ENCODE measurements at regions not wholly inside any gene's neighbourhood (a gene's known extent, or its start where the extent isn't known, plus 50 kb on each side); places are given as distances from the start of the nearest gene placed in this dataset.

DNA sequence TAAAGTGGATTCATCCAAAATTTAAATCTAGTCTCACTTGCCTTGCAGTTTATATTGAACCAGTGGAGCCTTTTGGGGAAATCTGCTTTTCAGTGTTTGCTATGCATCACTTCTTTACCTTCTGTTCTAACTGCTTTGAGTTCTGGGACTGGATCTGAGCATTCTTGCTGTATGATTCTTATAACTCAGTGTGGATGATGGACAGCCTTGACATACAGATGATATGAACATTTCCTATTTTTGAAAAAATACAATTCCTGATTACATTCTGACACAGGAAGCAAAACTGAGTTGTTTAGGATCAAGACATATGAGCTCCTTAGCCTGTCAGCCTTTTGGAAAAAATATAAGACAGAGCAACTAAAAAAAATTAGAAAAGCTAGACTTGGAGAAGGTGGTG is 115.2 kb downstream of the DISP1 start:
- Histone ChIP-seq H3K4me3 (ENCODE audit: low read depth in 1 of 3, low read length in 3 of 3) (no peak overlapping the region), H3K27ac (ENCODE audit: low read depth in 1 of 2, low read length in 2 of 2) (no peak overlapping the region), H3K27me3 (ENCODE audit: control insufficient read depth in 4 of 4, insufficient read depth in 4 of 4, low read length in 3 of 4) (no peaks in the 10 kb centered on the region), H3K36me3 (ENCODE audit: control insufficient read depth in 4 of 4, insufficient read depth in 3 of 4, low read depth in 1 of 4, low read length in 3 of 4) (no peaks in the 10 kb centered on the region), H3K4me1 (ENCODE audit: control insufficient read depth in 4 of 4, insufficient read depth in 4 of 4, low read length in 3 of 4) (peaks cover 0 to 13% (median 4%) of the 10 kb centered on the region in 4 donors), H3K9ac (ENCODE audit: low read depth in 1 of 2, low read length in 2 of 2) (no peak overlapping the region), H3K9me3 (ENCODE audit: control insufficient read depth in 4 of 4, low read length in 3 of 4) (no peaks in the 10 kb centered on the region)
- no peak for TF ChIP-seq YY1 (IDR thresholded peaks at IDR 0.05)
- no peak for TF ChIP-seq JUND (IDR thresholded peaks at IDR 0.05)
- no peak for DNase-seq (ENCODE audit: low spot score)

DNA sequence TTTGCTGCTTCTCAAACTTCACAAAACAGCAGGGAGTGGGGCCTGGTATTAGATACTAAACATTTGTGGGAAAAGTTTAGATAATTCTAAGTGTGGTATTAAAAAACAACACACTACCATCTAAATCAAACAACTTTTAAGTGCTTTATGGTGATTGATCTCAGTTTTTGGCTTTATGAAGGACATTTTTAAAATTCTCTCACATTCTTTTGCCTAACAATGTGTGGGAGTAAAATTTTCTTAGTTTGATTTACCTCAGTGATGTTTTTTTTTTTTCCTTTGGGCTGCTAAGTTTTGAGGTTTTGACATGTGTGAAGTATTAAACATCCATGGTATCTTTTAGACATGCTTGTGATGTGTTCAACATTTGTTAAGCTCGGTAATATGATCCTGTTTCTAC is 116.2 kb downstream of the DISP1 start:
- Histone ChIP-seq H3K4me3 (ENCODE audit: low read depth in 1 of 3, low read length in 3 of 3) (no peak overlapping the region), H3K36me3 (ENCODE audit: control insufficient read depth in 4 of 4, insufficient read depth in 3 of 4, low read depth in 1 of 4, low read length in 3 of 4) (no peaks in the 10 kb centered on the region), H3K4me1 (ENCODE audit: control insufficient read depth in 4 of 4, insufficient read depth in 4 of 4, low read length in 3 of 4) (peaks cover 0 to 13% (median 4%) of the 10 kb centered on the region in 4 donors), H3K27me3 (ENCODE audit: control insufficient read depth in 4 of 4, insufficient read depth in 4 of 4, low read length in 3 of 4) (no peaks in the 10 kb centered on the region), H3K9ac (ENCODE audit: low read depth in 1 of 2, low read length in 2 of 2) (no peak overlapping the region), H3K27ac (ENCODE audit: low read depth in 1 of 2, low read length in 2 of 2) (no peak overlapping the region), H3K9me3 (ENCODE audit: control insufficient read depth in 4 of 4, low read length in 3 of 4) (no peaks in the 10 kb centered on the region)
- no peak for DNase-seq (ENCODE audit: low spot score)
- TF ChIP-seq TAF1 (conservative IDR thresholded peaks at IDR 0.05) (no peak), ATF3 (IDR thresholded peaks at IDR 0.05) (no peak), HNF4A (conservative IDR thresholded peaks at IDR 0.05) (no peak), YY1 (IDR thresholded peaks at IDR 0.05) (no peak), EGR1 (IDR thresholded peaks at IDR 0.05; ENCODE audit: low read depth in 2 of 2) (no peak)
- 87% methylated on average over 1 of the region's 1 CpG for WGBS

DNA sequence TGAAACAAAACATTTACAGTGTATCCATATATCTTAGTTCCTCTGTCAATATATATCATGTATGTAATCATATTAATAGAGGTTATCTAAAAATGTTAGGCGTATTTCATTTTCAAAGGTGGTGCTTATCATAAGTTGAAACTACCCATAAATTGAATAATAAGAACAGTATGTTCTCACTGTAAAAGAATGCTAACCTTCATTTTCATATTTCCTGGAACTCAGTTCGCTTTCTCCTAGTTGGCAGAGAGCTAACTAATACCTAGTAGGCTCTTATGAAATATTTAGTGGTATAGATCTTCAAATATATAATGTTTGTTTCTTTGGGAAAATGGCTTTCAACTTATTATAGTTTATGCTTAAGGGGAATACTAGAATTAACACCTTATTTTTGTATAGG is 118.4 kb downstream of the DISP1 start:
- H3K9ac ChIP-seq (ENCODE audit: low read depth in 1 of 2, low read length in 2 of 2), result no peak overlapping the region
- H3K9me3 ChIP-seq (ENCODE audit: control insufficient read depth in 4 of 4, low read length in 3 of 4), result no peaks in the 10 kb centered on the region
- no peak overlapping the region for H3K4me3 ChIP-seq (ENCODE audit: low read depth in 1 of 3, low read length in 3 of 3)
- no peak for DNase-seq (ENCODE audit: low spot score)
- TF ChIP-seq JUND (IDR thresholded peaks at IDR 0.05) (no peak), TAF1 (conservative IDR thresholded peaks at IDR 0.05) (no peak), CTCF (IDR thresholded peaks at IDR 0.05; ENCODE audit: low read depth, low read length, missing input control) (no peak), HNF4A (conservative IDR thresholded peaks at IDR 0.05) (no peak), MAX (IDR thresholded peaks at IDR 0.05) (no peak), NR2F2 (IDR thresholded peaks at IDR 0.05) (no peak), SP1 (IDR thresholded peaks at IDR 0.05) (no peak), GABPA (IDR thresholded peaks at IDR 0.05 in 1 of 2, conservative IDR thresholded peaks at IDR 0.05 in 1 of 2) (no peak), FOXA2 (IDR thresholded peaks at IDR 0.05) (no peak), HNF4G (IDR thresholded peaks at IDR 0.05) (no peak), RAD21 (IDR thresholded peaks at IDR 0.05) (no peak), ATF3 (IDR thresholded peaks at IDR 0.05) (no peak), EGR1 (IDR thresholded peaks at IDR 0.05; ENCODE audit: low read depth in 2 of 2) (no peak)
- TF ChIP-seq, protein P1, sequence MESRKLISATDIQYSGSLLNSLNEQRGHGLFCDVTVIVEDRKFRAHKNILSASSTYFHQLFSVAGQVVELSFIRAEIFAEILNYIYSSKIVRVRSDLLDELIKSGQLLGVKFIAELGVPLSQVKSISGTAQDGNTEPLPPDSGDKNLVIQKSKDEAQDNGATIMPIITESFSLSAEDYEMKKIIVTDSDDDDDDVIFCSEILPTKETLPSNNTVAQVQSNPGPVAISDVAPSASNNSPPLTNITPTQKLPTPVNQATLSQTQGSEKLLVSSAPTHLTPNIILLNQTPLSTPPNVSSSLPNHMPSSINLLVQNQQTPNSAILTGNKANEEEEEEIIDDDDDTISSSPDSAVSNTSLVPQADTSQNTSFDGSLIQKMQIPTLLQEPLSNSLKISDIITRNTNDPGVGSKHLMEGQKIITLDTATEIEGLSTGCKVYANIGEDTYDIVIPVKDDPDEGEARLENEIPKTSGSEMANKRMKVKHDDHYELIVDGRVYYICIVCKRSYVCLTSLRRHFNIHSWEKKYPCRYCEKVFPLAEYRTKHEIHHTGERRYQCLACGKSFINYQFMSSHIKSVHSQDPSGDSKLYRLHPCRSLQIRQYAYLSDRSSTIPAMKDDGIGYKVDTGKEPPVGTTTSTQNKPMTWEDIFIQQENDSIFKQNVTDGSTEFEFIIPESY (IDR thresholded peaks at IDR 0.05), result no peak
- 96% methylated on average over 2 of the region's 2 CpGs for WGBS
- peaks cover 0 to 8% (median 2%) of the 10 kb centered on the region in 4 donors for H3K4me1 ChIP-seq (ENCODE audit: control insufficient read depth in 4 of 4, insufficient read depth in 4 of 4, low read length in 3 of 4)
- no peak overlapping the region for H3K27ac ChIP-seq (ENCODE audit: low read depth in 1 of 2, low read length in 2 of 2)
- no peaks in the 10 kb centered on the region for H3K27me3 ChIP-seq (ENCODE audit: control insufficient read depth in 4 of 4, insufficient read depth in 4 of 4, low read length in 3 of 4)
- H3K36me3 ChIP-seq (ENCODE audit: control insufficient read depth in 4 of 4, insufficient read depth in 3 of 4, low read depth in 1 of 4, low read length in 3 of 4), result no peaks in the 10 kb centered on the region
